NCI-H82 treated with DMSO at 0.1 percent for 48 hours (cell line): ENCODE measurements at regions not wholly inside any gene's neighbourhood (a gene's known extent, or its start where the extent isn't known, plus 50 kb on each side); places are given as distances from the start of the nearest gene placed in this dataset.

Experiments used
- DNase-seq: peaks from one replicate; lab custom pipeline; 2025; ENCODE audit not compliant: unreplicated experiment; lab: John Stamatoyannopoulos, UW

DNA sequence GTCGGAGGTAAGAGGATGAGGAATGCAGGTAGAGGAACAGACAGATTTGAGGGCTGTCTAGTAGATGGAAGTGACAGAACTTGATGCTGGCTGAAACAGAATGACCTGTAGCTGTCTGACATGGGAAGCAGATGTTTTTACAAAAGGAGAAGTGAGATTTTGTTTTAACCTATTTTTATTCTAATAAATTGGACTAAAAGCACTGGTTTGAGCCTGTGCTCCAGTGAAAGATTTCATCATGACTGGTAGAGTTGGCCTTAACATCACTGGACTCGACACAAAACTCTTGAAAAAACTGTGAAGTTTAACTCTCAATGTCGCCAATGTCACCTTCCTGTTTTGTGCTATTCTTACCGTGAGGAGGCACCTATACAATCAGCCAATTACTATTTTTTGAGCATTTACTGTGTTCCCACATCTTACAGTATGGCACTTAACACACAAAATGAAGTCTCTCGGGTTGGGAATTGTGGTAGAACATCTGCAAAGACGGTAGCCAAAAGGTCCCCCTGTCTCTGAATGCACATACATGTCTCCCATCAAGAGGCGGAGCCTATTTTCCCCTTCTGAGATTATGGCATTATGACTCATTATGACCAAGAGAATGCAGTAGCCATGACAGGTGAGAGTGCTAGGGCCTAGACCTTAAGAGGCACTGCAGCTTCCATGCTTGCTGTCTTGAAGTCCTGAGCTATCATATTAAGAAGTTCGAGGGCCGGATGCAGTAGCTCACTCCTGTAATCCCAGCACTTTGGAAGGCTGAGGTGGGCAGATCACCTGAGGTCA lies 93.2 kb downstream of the FOXF2 start:
- no peak for DNase-seq

DNA sequence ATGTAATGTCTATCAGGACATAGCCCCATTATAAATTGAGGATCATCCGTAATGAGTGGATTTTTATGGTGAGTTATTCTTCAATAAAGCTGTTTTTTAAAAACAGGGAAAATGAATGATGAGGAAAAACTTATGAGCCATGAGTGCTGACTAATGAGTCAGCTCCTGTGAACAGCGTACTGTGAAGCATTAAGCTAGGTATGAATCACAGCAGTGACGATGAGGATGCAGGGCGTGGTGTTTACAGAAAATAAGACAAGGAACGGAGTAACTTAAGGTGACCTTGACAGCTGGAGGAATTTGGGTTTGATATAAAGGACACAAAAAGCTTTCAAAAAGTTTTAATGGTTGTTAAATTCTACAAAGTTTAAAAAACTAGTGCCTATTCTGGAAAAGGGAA lies 96.3 kb downstream of the FOXF2 start:
- no peak for DNase-seq

DNA sequence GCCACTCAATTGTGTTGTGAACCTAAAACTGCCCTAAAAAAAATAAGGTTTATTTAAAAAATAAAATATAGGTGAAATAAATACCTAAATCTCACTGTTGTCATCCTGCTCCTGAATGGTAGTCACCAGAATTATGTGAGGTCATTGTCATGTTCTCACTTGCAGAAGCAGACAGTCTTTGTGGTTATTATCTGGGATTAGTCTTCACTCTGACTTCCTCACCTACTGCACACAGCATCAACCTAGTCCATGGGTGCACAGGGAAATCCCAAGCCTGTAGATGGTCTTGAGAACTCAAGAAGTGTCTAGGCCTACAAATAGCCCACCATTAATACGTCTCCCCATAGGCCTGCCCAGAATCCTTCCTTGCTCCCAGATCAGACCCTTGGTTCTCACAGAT lies 97.0 kb downstream of the FOXF2 start:
- DNase-seq = no peak

DNA sequence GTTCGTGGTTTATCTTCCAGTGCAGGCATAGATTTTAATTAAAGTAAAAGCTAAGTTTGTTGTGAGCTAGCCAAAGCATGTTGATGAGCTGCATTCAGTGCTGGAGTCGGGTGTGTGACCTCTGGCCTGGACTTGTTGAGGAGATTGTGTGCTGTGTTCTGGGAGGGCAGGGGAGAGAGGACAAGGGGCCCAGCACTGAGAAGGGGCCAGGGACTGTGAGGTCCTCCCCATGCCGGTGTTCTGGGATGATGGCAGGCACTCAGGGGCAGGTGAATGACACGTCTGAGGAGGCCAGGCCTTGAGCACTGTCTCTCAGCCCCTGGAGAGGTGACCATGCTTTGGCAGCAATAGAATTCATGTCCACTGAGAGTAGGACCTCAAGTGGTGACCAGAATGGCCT lies 97.9 kb downstream of the FOXF2 start:
- DNase-seq = no peak

DNA sequence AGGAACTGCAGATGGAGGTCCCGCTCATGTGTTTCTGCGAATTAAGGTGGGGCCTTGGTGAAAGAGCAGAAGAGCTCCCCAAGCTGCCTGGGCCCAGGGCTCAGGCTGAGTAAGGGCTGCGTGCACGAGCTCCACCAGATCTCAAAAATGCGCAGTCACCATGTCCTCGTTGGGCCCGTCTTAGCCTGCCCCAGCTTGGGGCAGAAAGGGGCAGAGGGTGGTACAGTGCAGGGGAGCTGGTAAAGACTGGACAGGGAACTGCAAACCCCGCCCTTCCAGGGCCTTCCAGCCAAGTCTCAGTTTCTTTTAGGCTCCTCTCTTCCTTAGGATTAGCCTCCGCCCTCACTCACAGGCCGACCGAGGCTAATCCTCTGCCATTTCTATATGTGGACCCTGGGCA lies 101.6 kb downstream of the FOXF2 start:
- DNase-seq = no peak

DNA sequence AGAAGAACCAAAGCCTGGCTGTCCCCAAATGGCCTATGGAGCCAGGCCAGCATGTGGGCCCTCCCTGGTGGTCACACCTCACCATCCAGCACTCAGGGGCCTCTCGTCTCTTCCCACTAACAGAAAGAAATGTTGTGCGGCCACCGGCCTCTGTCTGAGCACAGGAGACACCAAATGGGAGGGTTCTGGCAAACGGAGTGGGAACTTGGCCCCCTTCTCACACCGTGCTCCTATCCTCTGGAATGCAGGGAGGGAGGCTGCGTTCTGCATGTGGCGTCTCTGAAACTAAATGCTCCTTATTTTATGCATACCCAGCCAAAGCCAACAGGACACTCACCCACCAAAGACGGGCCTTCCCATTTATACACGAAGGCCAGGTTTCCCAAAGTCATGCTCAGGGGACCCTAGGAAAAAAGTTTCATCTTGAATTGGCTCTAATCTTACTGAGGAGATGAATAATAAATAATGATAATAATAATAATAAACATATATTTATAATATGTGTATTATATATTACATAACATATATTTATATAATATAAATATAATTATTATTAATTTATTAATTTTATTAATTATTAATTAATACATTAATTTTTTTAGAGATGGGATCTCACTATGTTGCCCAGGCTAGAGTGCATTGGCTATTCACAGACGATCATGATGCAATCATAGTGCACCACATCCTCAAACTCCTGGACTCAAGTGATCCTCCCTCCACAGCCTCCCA lies 102.4 kb downstream of the FOXF2 start:
- DNase-seq = no peak

DNA sequence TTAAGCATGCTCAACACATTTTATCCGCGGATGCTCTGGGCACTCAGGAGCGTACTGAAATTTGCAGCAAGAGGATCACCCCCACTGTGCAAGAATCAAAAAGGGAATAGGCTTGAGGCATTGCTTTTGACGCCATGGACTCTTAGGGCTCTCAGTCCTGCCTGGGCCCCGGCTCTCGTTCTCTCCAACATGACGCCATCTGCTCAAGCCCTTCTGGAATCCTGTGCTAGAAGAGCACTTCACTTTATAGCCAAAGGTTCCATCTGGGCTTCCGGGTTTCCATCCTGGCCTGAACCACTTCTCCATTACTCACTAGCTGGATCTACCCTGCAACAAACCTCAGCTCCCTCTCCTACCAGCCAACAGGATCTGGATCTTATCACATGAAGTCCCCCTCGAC lies 105.3 kb downstream of the FOXF2 start:
- DNase-seq = no peak

DNA sequence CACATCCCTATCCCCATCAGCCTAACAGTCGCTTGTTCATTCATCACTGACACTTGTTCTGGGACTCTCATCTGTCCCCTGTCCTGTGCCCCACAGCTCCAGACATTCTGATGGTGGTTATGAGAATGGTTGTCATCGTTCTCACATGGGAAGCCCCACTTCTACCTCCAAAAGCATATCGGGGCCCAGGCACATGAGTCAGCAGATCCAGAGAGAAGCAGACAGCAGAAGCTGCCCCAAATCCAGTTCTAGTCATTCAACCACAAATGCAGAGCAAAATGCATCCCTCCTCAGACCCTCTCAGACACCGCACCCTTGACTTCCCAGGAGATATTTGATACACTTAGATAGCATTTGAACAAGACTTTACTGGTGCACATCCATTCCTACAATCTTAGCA lies 106.0 kb downstream of the FOXF2 start:
- no peak for DNase-seq

DNA sequence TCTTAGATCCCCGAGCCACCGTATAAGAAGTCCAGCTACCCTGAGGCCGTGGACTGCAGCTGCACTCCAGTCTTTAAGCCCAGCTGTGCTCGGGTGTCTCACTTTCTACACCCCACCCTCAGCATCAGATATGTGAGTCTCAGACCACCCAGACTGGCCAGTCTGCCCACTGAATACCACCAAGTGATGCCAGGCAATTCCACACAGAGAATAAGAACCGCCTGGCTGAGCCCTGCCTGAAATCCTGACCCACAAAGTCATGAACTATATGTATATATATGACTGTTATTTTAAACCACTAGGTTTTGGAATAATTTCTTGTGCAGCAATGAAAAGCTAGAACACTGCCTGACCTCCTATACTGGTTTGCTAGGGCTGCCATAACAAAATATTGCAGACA lies 106.7 kb downstream of the FOXF2 start:
- no peak for DNase-seq

DNA sequence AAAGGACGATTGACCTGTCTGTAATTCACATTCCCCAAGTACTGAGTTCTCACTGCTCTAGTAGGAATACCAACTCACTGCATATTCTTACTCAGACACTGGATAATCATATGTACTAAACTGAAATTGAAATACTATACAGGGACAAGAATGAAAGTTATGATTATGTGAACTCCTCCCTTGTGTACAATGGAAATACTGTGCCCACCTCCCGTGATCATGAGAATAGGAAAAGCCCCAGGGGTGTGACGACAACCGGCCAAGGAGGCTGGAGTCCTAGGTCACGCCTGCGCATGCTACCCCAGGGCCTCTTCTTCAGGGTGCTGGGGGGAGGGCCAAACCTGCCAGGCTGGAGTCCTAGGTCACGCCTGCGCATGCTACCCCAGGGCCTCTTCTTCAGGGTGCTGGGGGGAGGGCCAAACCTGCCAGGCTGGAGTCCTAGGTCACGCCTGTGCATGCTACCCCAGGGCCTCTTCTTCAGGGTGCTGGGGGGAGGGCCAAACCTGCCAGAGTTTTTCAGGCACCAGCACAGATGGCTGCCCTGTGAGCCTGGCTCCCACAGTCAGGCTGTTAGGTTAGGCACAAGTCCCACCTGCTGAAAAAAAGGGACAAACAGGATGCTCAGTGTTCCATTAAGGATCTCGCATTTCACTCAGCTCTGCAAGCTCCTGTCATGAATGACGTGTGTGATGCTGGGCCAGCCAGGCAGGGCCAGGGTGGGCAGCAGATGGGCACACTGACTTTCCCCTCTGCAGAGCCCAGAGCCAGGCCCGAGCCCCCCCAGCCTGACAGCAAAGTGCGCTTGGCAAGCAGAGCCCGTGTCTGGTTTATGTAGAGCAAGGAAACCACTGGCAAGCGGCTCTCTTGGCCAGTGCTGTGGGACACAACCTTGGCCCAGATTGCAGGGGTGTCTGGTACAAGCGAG lies 107.7 kb downstream of the FOXF2 start:
- no peak for DNase-seq

DNA sequence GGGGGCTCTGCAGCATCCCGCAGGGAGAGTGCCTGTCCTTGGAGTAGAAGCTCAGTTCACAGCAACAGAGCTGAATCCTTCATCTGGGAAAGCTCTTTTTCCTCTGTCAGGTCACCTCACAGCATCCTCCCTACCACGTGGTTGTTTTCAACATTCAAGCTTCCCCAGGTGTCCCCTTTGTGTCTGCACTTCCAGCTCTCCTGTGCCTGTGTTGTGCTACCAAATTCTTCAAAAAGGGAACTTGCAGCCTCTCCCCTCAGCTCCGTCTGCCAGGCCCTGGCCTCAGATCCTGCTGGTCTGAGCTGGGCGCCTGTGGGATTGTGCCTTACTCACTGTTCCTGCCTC lies 108.4 kb downstream of the FOXF2 start:
- DNase-seq = no peak

DNA sequence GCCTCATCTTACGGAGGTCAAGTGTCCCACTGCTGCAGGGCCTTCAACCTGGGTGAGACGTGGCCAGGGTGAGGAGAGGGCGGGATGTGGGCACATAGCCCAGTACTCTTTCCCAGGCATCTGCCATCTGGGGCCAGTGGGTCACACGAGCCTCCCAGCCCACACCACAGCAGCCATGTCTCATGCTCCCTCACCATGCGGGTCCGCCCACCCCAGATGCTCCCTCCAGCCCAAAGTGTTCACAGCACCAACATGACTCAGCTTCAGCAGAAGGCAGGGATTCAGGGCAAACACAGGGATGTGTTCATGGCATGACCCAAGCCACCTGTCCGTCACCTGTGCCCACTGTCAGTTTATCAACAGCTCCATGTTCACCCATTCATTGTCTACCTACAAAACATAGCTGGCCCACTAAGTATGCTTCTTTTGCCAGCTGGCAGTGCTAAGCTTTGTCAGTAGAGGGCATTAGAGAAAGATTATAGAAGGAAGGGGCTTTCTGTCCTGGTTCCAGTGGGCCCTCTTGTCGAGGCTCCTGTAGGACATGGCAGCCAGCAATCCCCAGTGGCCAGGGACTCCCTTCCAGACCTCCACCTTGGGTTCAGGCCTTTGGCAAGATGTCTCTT lies 109.2 kb downstream of the FOXF2 start:
- peak; percentile 15 for DNase-seq

DNA sequence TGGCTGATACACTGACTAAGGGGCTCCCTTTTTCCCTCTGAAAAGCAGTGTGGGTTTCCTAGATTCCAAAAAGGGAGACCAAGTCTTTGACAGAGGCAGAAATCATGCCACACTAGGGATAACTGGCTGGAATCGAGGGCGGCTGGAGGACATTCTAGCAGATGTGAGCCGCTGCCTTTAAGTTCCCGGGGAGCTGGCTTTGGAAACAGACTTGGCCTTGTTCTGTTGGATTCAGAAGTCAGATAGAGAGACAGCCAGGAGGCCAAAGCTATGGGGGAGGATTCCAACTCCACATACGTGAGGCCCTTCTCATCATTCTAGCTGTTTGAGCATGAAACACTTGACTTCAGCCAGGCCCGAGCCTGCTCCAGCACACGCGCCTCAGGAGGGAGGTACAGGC lies 109.9 kb upstream of the FOXC1 start:
- no peak for DNase-seq

DNA sequence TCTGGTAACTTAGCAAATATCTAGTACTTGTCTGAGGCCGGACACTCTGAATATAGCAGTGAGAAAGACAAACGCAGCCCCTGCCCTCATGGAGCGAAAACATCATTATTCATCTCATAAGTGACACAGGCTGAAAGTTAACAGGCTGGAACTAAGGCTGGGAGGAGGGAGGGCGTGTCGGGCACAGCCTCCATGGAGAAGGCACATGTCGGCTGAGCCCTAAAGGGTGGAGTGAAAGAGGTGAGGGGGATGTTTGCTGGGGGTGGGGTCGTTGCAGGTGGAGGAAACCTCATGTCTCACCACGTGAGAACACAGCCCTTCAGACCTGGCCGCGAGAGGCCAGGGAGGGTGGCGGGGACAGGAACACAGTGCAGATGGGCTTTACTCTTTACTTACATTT lies 108.8 kb upstream of the FOXC1 start:
- no peak for DNase-seq

DNA sequence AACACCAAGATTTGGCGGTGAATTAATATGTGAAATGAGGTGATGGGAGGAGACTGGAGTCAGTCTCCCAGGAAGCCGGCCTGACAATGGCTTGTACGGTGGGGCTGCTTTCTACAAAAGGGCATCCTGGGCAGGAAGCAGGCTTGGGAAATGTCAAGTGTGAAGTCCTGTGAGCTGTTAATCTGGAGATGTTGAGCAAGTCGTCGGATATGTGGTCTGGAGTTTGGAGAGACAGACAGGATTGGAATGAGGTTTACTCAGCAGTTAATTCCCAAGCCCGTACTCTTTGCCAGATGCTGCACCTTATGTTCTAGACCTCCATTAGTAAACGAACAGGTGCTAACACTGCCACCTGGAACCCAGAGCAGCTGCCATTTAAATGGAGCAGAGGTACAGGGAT lies 107.7 kb upstream of the FOXC1 start:
- peak; percentile 72 for DNase-seq

DNA sequence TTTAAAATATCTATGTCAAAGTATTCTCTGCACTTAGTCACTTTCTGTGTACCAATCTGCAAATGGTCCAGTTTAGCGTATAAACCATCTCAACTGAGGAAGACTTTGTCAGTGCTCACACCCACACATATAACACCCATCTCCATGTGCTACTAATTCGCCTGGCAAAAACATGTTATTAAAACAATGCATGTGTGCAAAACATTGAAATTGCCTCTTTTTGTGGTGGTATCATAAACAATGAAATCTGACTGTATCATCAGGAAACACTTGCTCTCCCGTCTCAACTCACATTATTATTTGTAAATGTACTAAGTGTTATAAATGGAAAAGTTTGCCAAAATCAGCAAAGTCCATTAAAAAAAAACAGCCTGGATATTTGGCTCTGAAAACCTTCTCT lies 105.9 kb upstream of the FOXC1 start:
- no peak for DNase-seq

DNA sequence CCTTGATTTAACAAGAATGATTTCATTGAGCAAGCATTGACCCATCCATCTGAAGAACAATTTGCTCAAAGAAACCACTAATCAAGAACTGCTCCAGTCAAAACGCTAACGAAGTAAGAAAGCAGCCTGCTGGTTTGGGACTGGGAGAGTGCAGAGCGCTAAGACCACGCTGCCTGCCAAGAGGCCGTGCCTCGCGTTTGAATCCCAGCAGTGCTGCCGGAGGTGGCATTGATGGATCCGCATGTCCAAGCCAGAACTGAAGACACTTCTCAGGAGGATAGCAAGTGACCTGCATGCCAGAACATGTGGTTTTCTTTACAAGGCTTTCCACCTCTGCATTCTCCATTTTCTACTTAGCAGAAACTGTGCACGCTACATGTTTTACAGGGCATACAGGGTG lies 105.2 kb upstream of the FOXC1 start:
- no peak for DNase-seq

DNA sequence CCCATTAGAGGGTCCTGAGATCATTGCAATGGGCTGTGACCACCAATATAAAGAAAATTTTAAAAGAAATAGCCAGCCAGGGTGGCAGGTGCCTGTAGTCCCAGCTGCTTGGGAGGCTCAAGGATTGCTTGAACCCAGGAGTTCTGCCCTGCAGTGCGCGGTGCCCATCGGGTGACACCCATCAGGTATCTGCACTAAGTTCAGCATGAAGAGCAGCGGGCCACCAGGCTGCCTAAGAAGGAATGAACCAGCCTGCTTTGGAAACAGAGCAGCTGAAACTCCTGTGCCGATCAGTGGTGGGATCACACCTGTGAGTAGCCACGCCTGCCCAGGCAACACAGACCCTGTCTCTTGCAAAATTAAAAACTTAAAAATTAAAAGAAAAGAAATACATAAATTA lies 102.5 kb upstream of the FOXC1 start:
- no peak for DNase-seq

DNA sequence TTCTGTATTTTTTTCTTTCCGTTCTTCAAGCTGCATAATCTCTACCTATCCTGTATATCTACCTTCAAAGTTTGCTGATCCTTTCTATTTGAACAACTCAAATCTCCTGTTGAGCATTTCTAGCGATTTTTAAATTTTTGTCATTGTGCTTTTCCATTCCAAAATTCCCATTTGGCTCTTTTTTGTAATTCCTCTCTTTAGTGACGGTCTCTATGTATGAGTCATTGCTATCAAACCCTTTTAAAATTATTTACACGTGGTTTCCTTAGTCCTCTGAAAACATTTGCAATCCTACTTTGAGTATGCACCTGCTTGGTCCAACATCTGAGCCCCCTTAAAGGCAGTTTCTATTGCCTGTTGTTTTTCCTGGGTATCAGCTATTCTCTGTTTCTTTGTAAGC lies 100.5 kb upstream of the FOXC1 start:
- no peak for DNase-seq

DNA sequence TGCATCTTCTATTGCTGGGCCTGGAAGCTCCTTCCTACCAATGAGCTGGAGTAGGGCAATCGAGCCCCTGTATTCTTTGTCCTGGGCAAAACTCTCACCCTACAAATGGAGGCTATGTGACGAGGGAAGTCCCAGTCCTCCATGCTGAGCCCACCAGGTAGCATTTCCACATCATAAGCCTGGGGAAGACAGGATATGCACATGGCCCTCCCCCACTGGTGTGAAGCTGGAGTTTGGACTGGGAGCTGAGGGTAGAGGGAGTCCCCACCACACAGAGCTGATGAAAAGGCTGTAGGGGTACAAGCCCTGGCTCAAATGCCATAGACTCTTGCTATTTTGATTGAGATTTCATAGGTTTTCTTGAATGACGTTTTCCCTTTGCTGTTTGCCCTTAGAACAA lies 99.5 kb upstream of the FOXC1 start:
- no peak for DNase-seq

DNA sequence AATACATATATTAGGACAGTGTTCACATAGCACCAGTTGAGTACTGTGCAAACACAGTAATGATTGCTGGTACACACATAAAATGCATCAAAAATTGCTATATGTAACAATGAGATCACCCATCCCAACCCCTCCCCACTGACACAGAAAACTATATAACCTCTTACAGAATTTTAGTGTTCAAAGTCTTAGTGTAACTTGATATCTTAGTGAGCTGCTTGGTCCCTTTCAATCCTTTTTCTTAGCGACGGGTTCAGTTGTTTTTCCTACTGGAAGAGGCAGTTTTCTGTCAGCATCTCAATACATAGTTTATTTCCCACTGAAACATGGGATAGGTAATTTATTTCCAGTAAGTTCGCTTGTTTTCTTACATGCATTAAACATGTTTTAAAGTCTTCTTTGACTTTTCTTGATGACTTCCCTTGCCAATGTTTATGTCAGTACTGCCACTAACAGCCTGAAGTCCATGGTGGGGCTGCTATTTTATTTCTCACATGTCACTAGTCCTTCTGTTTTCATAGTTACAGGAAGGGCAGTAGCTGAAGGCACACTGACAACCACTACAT lies 96.4 kb upstream of the FOXC1 start:
- no peak for DNase-seq
